HCT116 (cell line): ENCODE measurements at regions not wholly inside any gene's neighbourhood (a gene's known extent, or its start where the extent isn't known, plus 50 kb on each side); places are given as distances from the start of the nearest gene placed in this dataset.
"Not testable (repeated sequence)": the region's sequence is repeated elsewhere in the genome, so short reads cannot be mapped to it uniquely, and the experiment has no call there.

Experiments
- ATAC-seq: fragments of 200-7000 bp; cut with Tn5 transposase; 2 replicates; pipeline ENCODE4 v1.9.1; 2020; ENCODE audit warnings: mild to moderate bottlenecking, moderate library complexity
- BruUV-seq: library from RNA; stranded (reverse); fragments of 400-500 nt; replicated peaks from 2 replicates; lab custom pipeline; 2021; lab: Mats Ljungman, UMichigan
- CTCF ChIA-PET: fragments of 300-600 bp; sonication (Branson Sonifier 250); formaldehyde crosslinking; loops from one replicate; lab custom pipeline; 2021; ENCODE audit warnings: antibody characterized with exemption; lab: Charles Lee
- POLR2A ChIA-PET: fragments of 300-600, 350-600 bp; sonication (Branson Sonifier 250); formaldehyde crosslinking; loops from one replicate; lab custom pipeline; 2021; ENCODE audit warnings: antibody characterized with exemption; lab: Charles Lee
- RAD21 ChIA-PET, 2 experiments: fragments of 300-600 bp; sonication (Branson Sonifier 250); formaldehyde crosslinking; loops; one replicate each; lab custom pipeline; 2023; ENCODE audit warnings: low total read pairs in 2 of 2; ENCODE audit not compliant: uncharacterized antibody in 2 of 2, unreplicated experiment in 2 of 2, low non-redundant PET in 1 of 2; lab: Charles Lee
- DNase-seq: peaks from one replicate; pipeline ENCODE4 v3.0.0-alpha.2; 2010; ENCODE audit warnings: low read depth, low spot score
- H2AFZ ChIP-seq: fragments of 200-600 bp; shearing (Covaris generic), sonication (generic); 2 replicates; pipeline ENCODE4 v1.6.1; 2017; ENCODE audit warnings: low read depth, mixed run types, mixed read lengths, antibody characterized with exemption, low read length; ENCODE audit not compliant: poor library complexity, severe bottlenecking
- H3K27ac ChIP-seq: 2 replicates; pipeline ENCODE4 v1.5.1; 2012; ENCODE audit warnings: low read depth, low read length
- H3K27me3 ChIP-seq: fragments of 200-600 bp; sonication (generic); 2 replicates; pipeline ENCODE4 v1.6.1; 2016; ENCODE audit warnings: mixed run types, low read length, mixed read lengths; ENCODE audit not compliant: insufficient read depth
- H3K36me3 ChIP-seq, 2 experiments: fragments of 200-500 bp in 1 of 2; fragments of 200-600 bp in 1 of 2; sonication (Bioruptor generic) in 1 of 2; sonication (generic) in 1 of 2; 2 replicates each; pipeline versions ENCODE4 v1.5.1 to v1.6.1; 2014 to 2016; ENCODE audit warnings: low read length in 2 of 2, inconsistent platforms in 1 of 2, mixed read lengths in 1 of 2, mixed run types in 1 of 2; ENCODE audit not compliant: insufficient read depth in 2 of 2, control insufficient read depth in 1 of 2
- H3K4me1 ChIP-seq, 2 experiments: fragments of 200-600 bp in 1 of 2; sonication (generic) in 1 of 2; 2 replicates each; pipeline versions ENCODE4 v1.5.1 to v1.6.1; 2012 to 2017; ENCODE audit warnings: low read length in 2 of 2, inconsistent platforms in 1 of 2, mild to moderate bottlenecking in 1 of 2, mixed read lengths in 1 of 2, mixed run types in 1 of 2, moderate library complexity in 1 of 2; ENCODE audit not compliant: insufficient read depth in 2 of 2, control insufficient read depth in 1 of 2
- H3K4me2 ChIP-seq: fragments of 200-600 bp; sonication (generic); 2 replicates; pipeline ENCODE4 v1.6.1; 2017; ENCODE audit warnings: mixed run types, low read length, mixed read lengths
- H3K4me3 ChIP-seq, 2 experiments: fragments of 200-600 bp in 1 of 2; sonication (generic) in 1 of 2; replicated peaks in 1 of 2; 2 replicates each; pipeline ENCODE4 v1.5.1; 2011 to 2016; ENCODE audit warnings: low read length in 2 of 2, control low read depth in 1 of 2, low read depth in 1 of 2, mild to moderate bottlenecking in 1 of 2, mixed read lengths in 1 of 2, mixed run types in 1 of 2
- H3K79me2 ChIP-seq: fragments of 200-600 bp; sonication (generic); 2 replicates; pipeline ENCODE4 v1.6.1; 2017; ENCODE audit warnings: mild to moderate bottlenecking, mixed run types, low read length, moderate library complexity, mixed read lengths; ENCODE audit not compliant: insufficient read depth
- H3K9ac ChIP-seq: fragments of 200-600 bp; sonication (generic); 2 replicates; pipeline ENCODE4 v1.6.1; 2016; ENCODE audit warnings: low read length, mixed read lengths
- H3K9me2 ChIP-seq: fragments of 200-600 bp; sonication (generic), shearing (Covaris generic); 2 replicates; pipeline ENCODE4 v1.6.1; 2017; ENCODE audit warnings: mixed run types, mild to moderate bottlenecking, moderate library complexity; ENCODE audit not compliant: insufficient read depth
- H3K9me3 ChIP-seq, 2 experiments: fragments of 200-500 bp in 1 of 2; fragments of 200-600 bp in 1 of 2; sonication (Bioruptor generic) in 1 of 2; sonication (generic) in 1 of 2; 2 replicates each; pipeline ENCODE4 v1.6.1; 2014 to 2017; ENCODE audit warnings: low read length in 2 of 2, mixed read lengths in 2 of 2, inconsistent platforms in 1 of 2, low read depth in 1 of 2, mild to moderate bottlenecking in 1 of 2, mixed run types in 1 of 2, moderate library complexity in 1 of 2; ENCODE audit not compliant: control insufficient read depth in 1 of 2, insufficient read depth in 1 of 2
- H4K20me1 ChIP-seq: fragments of 200-600 bp; sonication (generic), shearing (Covaris generic); 2 replicates; pipeline ENCODE4 v1.6.1; 2017; ENCODE audit warnings: mixed run types, mild to moderate bottlenecking, moderate library complexity; ENCODE audit not compliant: insufficient read depth
- FOSL1 ChIP-seq: IDR thresholded peaks from 2 replicates; pipeline ENCODE4 v1.6.1; 2012; ENCODE audit warnings: low read depth
- RAD21 ChIP-seq: IDR thresholded peaks from 2 replicates; pipeline ENCODE4 v1.6.1; 2012; ENCODE audit warnings: low read depth, mild to moderate bottlenecking
- YY1 ChIP-seq: IDR thresholded peaks from 2 replicates; pipeline ENCODE4 v1.6.1; 2011; ENCODE audit warnings: low read length, low read depth, moderate library complexity, mild to moderate bottlenecking; ENCODE audit not compliant: insufficient replicate concordance; ENCODE audit errors: extremely low read depth
- ZFX ChIP-seq: fragments of 450-650 bp; IDR thresholded peaks from 2 replicates; pipeline ENCODE4 v1.6.1; 2017
- intact Hi-C: fragments of 100-400 bp; cut with micrococcal nuclease; formaldehyde crosslinking; loops from 2 replicates; pipeline ENCODE4 v1.10.0; 2022

GRCh38 chr18:26624443-26624842 is 76.1 kb upstream of the KCTD1 start:
- Histone ChIP-seq H3K4me3 (no peak overlapping the region), H3K9me3 (peaks cover 3 to 9% of the 10 kb centered on the region in 2 experiments; a peak in 1 of 4 replicates), H4K20me1 (no peaks in the 10 kb centered on the region), H3K9me2 (no peaks in the 10 kb centered on the region), H3K4me1 (peaks cover 0 to 5% of the 10 kb centered on the region in 2 experiments; a peak in 2 of 4 replicates), H3K4me2 (no peak overlapping the region), H3K36me3 (no peaks in the 10 kb centered on the region), H3K9ac (no peak overlapping the region), H3K27me3 (no peaks in the 10 kb centered on the region), H2AFZ (no peak overlapping the region), H3K27ac (no peak overlapping the region), H3K79me2 (no peaks in the 10 kb centered on the region)
- ChIA-PET POLR2A (no interaction called here), RAD21 (no interaction called here), CTCF (no interaction called here)
- no TSS peak for BruUV-seq
- TF ChIP-seq ZFX (no peak), FOSL1 (no peak), YY1 (no peak), RAD21 (no peak)
- DNase-seq (no peak), ATAC-seq (no peak)
- intact Hi-C loops, result loop anchor here (5.0 to 10.0 kb wide), 4 partner anchors 160 to 970 kb away; no protein-coding TSS in a partner anchor

- H3K79me2 ChIP-seq, H3K9me3 ChIP-seq, H3K4me1 ChIP-seq, POLR2A ChIA-PET, H3K27me3 ChIP-seq, H3K27ac ChIP-seq, H3K4me3 ChIP-seq, CTCF ChIA-PET, H4K20me1 ChIP-seq, BruUV-seq, H3K36me3 ChIP-seq, DNase-seq, H2AFZ ChIP-seq, H3K4me2 ChIP-seq, H3K9me2 ChIP-seq, RAD21 ChIA-PET, ATAC-seq, H3K9ac ChIP-seq: not testable (repeated sequence)
- intact Hi-C loops, result loop anchor here (5.0 to 10.0 kb wide), 4 partner anchors 161 to 971 kb away; no protein-coding TSS in a partner anchor
Observed at GRCh38 chr18:26623314-26623713, 75.0 kb upstream of the KCTD1 start.
